Cardiac muscle cell (in vitro differentiated cells and primary cell): ENCODE measurements at regions not wholly inside any gene's neighbourhood (a gene's known extent, or its start where the extent isn't known, plus 50 kb on each side); places are given as distances from the start of the nearest gene placed in this dataset.
A peak's percentile ranks its signal among the peaks of the same experiment; 100 is the strongest.

Experiments used
- DNase-seq, 2 donors: peaks; one replicate each; pipeline versions ENCODE4 v3.0.0 to v3.0.0-alpha.2; 2010 to 2017; ENCODE audit warnings: low read depth in 1 of 2, low spot score in 1 of 2
- H3K27ac ChIP-seq: fragments of 200-600 bp; sonication (generic); 2 replicates; pipeline ENCODE4 v1.5.1; 2016
- H3K27me3 ChIP-seq: fragments of 200-600 bp; sonication (generic); 2 replicates; pipeline ENCODE4 v1.6.0; 2016; ENCODE audit warnings: control low read depth
- H3K36me3 ChIP-seq: fragments of 200-600 bp; sonication (generic); 2 replicates; pipeline ENCODE4 v1.5.1; 2016; ENCODE audit warnings: control low read depth
- H3K4me1 ChIP-seq: fragments of 200-600 bp; sonication (generic); 2 replicates; pipeline ENCODE4 v1.8.1; 2017; ENCODE audit warnings: low read depth, mild to moderate bottlenecking, mixed run types
- H3K4me3 ChIP-seq: fragments of 200-600 bp; sonication (generic); 2 replicates; pipeline ENCODE4 v1.5.1; 2016; ENCODE audit warnings: mild to moderate bottlenecking
- H3K9me3 ChIP-seq: fragments of 200-600 bp; sonication (generic); 2 replicates; pipeline ENCODE4 v1.5.1; 2017; ENCODE audit warnings: low read depth, mild to moderate bottlenecking, control low read depth
- TF ChIP-seq, protein P1 (sequence below): IDR thresholded peaks from 2 replicates; pipeline ENCODE4 v1.5.1; 2012; ENCODE audit warnings: low read depth, mild to moderate bottlenecking, low read length

DNA sequence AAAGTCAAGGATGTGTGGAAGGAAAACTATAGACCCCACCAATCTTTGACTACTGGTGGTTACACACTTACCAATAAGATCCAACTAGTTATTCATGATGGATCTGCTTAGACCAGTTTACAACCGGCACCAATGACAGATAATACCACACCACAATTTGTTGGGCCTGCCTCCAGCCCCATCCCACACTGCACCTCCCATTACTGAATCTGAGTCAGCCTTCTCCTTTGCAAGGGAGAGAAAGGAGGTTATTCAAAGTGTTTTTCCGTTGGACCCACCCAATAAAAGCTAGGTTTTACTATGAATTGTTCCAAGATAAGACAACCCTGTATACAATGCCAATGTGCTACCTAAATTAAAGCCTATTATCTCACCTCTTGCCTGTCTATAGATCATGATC is 453.5 kb downstream of the MTRR start:
- TF ChIP-seq, protein P1, sequence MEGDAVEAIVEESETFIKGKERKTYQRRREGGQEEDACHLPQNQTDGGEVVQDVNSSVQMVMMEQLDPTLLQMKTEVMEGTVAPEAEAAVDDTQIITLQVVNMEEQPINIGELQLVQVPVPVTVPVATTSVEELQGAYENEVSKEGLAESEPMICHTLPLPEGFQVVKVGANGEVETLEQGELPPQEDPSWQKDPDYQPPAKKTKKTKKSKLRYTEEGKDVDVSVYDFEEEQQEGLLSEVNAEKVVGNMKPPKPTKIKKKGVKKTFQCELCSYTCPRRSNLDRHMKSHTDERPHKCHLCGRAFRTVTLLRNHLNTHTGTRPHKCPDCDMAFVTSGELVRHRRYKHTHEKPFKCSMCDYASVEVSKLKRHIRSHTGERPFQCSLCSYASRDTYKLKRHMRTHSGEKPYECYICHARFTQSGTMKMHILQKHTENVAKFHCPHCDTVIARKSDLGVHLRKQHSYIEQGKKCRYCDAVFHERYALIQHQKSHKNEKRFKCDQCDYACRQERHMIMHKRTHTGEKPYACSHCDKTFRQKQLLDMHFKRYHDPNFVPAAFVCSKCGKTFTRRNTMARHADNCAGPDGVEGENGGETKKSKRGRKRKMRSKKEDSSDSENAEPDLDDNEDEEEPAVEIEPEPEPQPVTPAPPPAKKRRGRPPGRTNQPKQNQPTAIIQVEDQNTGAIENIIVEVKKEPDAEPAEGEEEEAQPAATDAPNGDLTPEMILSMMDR: no peak

DNA sequence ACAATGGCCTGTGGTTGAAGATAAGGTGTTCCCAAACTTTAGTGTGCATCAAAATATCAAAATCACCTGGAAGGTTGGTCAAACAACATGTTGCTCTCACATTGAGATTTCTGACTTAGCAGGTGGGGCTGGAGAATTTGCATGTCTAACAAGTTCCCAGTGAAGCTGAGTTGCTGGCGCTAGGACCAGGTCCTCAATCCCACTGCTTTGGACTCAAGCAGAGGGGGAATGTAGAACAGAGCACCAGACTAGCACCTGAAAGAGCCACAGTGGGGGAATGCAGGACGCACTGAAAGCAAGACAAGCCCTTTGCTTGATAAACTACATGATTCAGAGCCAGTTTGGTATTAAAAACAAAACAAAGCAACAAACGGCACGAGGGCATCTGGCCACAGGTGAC is 458.1 kb downstream of the MTRR start:
- Histone ChIP-seq H3K9me3 (no peaks in the 10 kb centered on the region), H3K4me3 (no peak overlapping the region), H3K27me3 (no peaks in the 10 kb centered on the region), H3K4me1 (no peaks in the 10 kb centered on the region), H3K27ac (no peak overlapping the region), H3K36me3 (no peaks in the 10 kb centered on the region)
- TF ChIP-seq, protein P1: no peak
- DNase-seq: no peak

More for the DNA sequence above, 453.5 kb downstream of the MTRR start:
- Histone ChIP-seq H3K4me1 (no peaks in the 10 kb centered on the region), H3K27me3 (no peaks in the 10 kb centered on the region), H3K27ac (no peak overlapping the region), H3K9me3 (no peaks in the 10 kb centered on the region), H3K4me3 (no peak overlapping the region), H3K36me3 (no peaks in the 10 kb centered on the region)
- DNase-seq: no peak

DNA sequence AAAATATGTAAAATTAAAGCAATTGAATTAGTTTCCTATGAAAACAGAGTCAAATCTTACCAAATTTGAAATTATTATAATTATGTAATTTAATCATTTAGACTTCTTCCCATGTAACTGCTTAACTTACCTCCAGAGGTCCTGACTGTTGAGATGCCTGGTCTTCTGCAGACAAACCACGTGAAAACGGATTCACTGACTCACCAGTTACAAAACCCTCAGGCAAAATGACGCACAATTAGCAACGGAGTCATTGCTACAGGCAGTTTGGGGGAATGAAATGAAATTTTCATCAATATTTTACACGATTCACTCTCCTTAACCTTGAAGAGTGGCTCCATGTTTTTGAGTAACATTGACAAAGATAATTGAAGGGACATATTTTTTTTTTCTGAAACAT is 460.8 kb downstream of the MTRR start:
- Histone ChIP-seq H3K27me3 (no peaks in the 10 kb centered on the region), H3K36me3 (no peaks in the 10 kb centered on the region), H3K9me3 (no peaks in the 10 kb centered on the region), H3K27ac (no peak overlapping the region), H3K4me3 (no peak overlapping the region), H3K4me1 (no peaks in the 10 kb centered on the region)
- DNase-seq: no peak
- TF ChIP-seq, protein P1: no peak

DNA sequence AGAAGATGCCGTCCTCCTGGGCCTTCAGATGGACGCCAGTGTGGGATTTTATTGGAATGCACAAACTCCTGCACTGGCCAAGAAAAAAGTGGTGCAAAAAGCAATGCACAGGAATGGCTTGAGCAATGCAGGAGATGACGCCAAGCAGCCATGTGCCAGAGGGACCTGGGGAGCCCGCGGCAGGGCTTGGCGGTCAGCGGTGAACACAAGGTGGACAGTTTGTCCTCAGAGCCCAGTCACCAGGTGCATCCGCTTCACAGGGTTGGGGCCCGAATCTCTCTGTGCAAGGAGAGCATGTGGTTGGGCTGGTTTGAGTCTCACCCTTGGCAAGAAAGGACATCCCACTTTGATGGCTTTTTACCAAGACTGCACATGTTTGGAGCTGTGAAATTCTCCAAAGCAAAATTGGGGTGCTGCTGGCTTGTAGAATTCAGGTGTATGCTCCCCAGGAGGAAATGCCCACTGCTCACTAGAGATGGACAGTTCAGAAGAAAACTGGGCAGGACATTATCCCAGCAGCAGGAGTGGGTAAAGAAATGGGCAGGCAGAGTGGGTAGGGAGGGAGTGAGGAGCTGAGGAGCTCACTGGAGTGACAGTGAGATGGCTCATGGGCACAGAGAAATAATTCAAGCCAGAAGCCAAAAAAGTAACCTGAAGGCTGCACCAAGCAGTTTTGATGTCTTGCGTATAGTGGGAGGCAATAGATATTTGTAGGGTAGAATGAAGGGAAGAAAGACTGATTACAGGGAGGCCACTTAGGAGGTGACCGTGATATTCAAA is 463.9 kb downstream of the MTRR start:
- H3K9me3 ChIP-seq: no peaks in the 10 kb centered on the region
- H3K27ac ChIP-seq: no peak overlapping the region
- no peaks in the 10 kb centered on the region for H3K36me3 ChIP-seq
- H3K27me3 ChIP-seq: no peaks in the 10 kb centered on the region
- H3K4me1 ChIP-seq: no peaks in the 10 kb centered on the region
- no peak overlapping the region for H3K4me3 ChIP-seq
- no peak for DNase-seq
- TF ChIP-seq, protein P1: no peak

DNA sequence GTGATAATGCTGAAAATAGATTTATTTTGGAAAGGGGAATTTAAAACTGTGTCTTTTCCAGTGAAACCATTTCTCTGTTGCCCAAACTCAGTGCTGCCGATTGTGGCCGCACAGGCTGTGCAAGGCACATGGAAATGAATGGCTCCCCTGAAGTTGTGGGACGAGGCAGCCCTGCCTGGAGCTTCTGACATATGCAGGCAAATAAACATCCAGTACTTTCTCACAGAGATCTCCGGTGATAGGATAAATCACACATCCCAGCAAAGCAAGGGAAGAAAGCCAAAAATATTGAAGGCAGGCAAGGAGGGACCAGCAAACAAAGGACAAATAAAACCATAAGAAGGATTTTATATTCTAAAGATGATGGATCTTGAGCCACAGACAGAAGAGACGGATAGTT is 464.5 kb downstream of the MTRR start:
- H3K27me3 ChIP-seq: no peaks in the 10 kb centered on the region
- DNase-seq: no peak
- H3K4me1 ChIP-seq: no peaks in the 10 kb centered on the region
- TF ChIP-seq, protein P1: no peak
- H3K36me3 ChIP-seq: no peaks in the 10 kb centered on the region
- H3K27ac ChIP-seq: no peak overlapping the region
- H3K4me3 ChIP-seq: no peak overlapping the region
- no peaks in the 10 kb centered on the region for H3K9me3 ChIP-seq

DNA sequence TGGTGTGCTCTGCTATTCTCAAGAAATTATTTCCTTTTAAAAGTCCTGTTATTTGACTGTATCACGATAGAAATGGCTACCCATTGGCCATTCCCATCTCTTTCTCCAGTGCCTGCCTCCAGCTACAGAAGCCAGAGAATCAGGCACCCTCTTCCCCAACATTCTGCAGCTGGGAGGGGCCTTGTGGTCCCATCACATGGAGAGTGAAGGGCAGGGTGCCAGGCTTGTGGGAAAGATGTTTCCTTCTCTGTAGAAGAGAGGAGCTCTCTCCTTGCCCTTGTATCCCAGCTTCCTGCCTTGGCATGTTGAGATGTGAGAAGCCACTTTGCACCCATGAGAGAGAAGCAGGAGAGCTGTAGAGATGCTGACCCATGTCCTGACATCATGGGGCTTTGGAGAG is 465.0 kb downstream of the MTRR start:
- TF ChIP-seq, protein P1: no peak
- DNase-seq: peak in 1 of 2 donors; percentile 50
- H3K4me3 ChIP-seq: no peak overlapping the region
- no peak overlapping the region for H3K27ac ChIP-seq
- no peaks in the 10 kb centered on the region for H3K9me3 ChIP-seq
- H3K27me3 ChIP-seq: no peaks in the 10 kb centered on the region
- H3K36me3 ChIP-seq: no peaks in the 10 kb centered on the region
- no peaks in the 10 kb centered on the region for H3K4me1 ChIP-seq
